ENCODE measurements at regions not wholly inside any gene's neighbourhood (a gene's known extent, or its start where the extent isn't known, plus 50 kb on each side); places are given as distances from the start of the nearest gene placed in this dataset.

DNA sequence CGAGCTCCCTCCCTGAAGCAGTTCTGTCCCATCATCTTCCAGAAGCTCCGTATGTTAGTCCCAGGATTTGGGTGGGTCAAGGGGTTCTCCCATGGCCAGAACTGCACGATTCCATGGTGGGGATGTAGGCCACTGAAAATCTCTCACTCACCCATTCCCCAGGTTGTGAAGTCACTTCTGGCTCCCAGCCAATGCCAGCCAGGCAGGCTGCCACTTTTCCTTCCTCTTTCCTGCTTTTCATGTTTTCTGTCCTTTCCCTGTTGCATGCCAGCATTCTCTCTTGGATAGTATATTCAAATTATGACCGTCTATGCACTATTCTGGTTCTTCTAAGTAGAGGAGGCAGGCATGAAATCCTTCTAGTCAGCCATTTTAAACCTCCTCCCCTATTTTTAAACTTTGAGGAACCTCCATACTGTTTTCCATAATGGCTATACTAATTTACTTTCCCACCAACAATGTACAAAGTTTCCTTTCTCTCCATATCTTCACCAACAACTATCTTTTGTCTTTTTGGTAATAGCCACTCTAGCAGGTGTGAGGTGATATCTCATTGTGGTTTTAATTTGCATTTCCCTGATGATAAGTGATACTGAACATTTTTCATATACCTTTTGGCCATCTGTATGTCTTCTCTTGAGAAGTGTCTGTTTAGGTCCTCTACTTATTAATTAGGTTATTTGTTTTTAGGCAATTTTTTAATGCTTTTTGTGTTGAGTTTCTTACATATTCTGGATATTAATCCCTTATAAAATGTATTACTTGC, 182.1 kb upstream of the TET2 start:
- no peak for DNase-seq (ENCODE audit: low spot score)

DNA sequence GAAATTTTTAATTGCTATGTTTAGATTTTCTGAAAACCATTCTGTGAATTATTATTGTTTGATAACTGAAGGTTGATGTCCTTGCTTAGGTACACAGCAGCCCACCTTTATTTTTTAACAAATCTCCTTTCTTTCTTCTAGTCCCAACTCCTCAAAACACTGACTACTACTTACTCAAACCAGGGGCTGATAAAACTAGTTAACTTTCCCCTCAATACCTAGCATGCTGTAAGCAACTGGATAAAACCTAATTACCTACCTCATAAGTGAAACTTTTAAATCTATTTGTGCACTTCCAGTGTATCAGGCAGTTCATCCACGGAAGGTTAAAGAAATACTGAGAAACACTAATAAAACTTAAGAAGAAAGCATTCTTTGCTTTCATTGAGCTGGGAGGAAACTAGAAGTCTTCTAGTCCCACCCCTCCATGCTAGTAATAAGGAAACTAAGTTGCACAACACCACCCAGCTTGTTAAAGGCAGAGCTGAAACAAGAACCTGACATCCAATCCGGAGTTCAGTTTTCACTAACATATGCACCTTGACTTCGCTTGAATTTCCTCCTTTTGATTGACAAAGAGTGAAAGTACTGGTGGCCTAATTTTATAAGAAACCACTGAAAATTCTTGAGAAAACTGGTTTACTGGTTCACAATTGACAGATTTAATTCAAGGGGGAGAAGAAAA, 180.2 kb upstream of the TET2 start:
- DNase-seq (ENCODE audit: low spot score), result peak; percentile 23

GRCh38 chr4:104967034-104967401, 179.7 kb upstream of the TET2 start:
- no peak for DNase-seq (ENCODE audit: low spot score)

DNA sequence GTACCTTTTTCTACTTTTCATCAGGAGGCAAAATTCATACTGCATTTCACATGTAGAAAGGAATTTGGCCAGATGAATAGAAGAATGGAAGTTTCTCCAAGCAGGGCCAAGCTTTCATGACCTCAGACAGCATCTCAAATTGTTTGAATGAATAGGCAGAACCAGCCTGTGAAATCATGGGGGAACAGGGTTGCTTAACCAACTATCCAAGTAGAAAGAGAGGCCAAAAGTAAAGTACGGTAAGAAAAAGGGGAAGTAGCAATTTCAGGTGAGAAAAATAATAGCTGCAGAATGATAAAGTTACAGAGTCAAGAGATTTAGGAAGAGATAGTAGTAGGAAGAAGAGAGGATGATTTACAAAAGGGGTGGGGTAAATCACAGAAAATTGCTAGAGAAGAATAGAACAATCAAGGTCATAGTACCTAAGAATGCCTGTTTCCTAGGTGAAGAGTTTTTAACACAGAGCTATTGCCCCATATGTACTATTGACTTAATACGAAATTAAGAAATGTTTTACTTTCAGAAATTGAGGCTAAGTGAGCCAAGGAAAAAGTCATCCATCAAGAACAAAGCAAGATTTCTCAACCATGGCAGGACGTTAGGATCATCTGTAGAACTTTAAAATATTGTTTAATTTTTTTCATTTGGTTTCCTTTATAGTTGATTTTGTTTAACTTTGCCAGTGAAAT, 177.1 kb upstream of the TET2 start:
- DNase-seq (ENCODE audit: low spot score), result no peak

GRCh38 chr4:104971462-104971861, 175.2 kb upstream of the TET2 start:
- DNase-seq (ENCODE audit: low spot score), result no peak

DNA sequence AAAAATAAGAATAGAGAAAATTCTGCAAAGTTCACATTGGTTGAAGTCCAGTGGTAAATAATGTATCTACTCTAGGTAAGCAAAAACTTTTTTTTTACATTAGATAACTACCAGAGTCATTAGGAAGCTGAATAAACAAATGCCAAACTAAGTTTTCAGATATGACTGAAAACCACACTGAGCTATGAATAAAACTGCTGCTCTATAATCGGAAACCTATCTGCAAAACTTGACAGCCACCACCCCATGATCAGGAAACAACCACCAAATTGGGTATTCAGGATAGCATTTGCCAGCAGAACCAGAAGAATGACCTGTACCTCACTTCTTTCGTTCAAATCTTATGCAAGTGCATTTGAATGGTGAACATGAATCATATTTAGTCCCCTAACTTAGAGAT, 173.0 kb upstream of the TET2 start:
- no peak for DNase-seq (ENCODE audit: low spot score)

- no peak for DNase-seq (ENCODE audit: low spot score)
These were observed 171.1 kb upstream of the TET2 start for GRCh38 chr4:104975617-104976016.

- DNase-seq (ENCODE audit: low spot score), result no peak
These were observed 170.4 kb upstream of the TET2 start for GRCh38 chr4:104976262-104976661.

DNA sequence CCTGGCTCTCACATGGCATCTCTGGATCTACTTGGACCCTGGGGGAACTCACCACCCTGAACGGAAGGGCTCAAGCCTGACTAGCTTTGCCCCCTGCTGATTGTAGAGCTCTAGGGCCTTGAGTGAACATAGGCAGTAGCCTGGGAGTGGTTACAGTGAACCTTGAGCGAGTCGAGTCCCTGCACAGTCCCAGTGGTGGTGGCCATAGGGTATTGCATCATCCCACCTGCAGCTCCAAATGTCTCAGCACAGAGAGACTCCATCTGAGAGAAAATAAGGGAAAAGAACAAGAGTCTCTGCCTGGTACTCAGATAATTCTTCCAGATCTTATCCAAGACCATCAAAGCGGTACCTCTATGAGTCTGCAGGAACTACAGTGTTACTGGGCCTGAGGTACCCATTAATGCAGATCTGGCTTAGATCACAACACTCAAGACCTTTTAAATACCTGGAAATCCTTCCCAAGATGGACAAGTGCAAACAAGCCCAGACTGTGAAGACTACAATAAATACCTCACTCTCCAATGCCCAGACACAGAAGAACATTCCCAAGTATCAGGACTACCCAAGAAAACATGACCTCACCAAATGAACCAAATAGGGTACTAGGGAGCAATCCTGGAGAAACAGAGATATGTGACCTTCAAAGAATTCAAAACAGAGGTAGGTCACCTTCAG, 167.5 kb upstream of the TET2 start:
- no peak for DNase-seq (ENCODE audit: low spot score)

GRCh38 chr4:104983615-104984179, 163.0 kb upstream of the TET2 start:
- DNase-seq (ENCODE audit: low spot score), result no peak

DNA sequence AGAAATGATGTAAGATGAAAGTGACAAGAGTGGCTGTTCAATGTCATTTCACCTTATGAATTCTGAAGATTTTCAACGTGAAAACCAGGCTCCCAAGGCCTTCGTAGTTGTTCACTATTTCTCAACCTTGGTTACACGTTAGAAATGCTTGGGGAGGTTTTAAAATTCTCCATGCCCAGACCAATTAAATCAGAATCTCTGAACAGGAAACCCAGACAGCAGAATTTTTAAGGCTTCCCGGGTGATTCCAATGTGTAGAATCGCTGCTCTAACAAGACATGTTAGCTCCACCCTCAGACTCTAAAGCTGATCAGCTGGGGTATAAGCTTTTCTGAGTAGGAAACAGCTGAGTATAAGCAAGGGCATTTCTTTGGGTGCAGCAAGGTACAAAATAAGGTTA, 160.4 kb upstream of the TET2 start:
- DNase-seq (ENCODE audit: low spot score), result no peak

GRCh38 chr4:104989371-104989770, 157.3 kb upstream of the TET2 start:
- peak; percentile 35 for DNase-seq (ENCODE audit: low spot score)

DNA sequence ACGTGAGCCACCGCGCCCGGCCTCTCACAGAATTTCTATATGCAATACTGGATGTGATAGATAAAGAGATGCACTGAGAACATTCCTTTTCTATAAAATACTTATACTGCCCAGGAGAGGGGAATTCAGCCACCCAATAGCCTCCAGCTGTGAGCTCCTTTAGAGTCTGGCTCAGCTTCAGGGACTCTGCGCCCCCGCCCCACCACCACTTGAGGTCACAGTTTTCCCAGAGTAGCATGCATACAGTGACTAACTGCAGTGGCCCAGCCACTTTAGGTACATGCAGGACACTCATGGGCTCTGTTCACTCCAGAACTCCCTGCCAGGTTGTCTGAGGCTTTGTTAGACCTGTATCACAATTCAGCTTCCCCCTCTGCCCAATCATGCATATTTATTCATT, 144.4 kb upstream of the TET2 start:
- no peak for DNase-seq (ENCODE audit: low spot score)

DNA sequence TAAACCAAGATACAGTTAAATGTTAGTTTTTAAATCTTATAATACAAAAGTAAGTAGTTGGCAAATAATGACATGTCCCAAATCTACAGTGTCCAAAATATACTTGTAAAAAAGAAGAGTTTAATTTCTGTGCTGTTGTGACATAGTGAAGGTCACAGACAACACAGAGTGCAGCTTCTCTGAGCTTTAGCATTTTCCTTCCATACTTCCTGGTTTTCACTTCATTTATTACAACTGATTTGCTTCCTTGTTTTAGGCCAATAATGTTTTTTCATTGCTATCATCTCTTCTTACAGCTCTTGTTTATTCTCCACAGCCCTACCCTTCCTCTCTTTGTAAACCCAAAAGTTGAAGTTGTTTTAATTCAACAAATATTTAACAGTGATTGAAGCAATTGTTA, 132.4 kb upstream of the TET2 start:
- no peak for DNase-seq (ENCODE audit: low spot score)

DNA sequence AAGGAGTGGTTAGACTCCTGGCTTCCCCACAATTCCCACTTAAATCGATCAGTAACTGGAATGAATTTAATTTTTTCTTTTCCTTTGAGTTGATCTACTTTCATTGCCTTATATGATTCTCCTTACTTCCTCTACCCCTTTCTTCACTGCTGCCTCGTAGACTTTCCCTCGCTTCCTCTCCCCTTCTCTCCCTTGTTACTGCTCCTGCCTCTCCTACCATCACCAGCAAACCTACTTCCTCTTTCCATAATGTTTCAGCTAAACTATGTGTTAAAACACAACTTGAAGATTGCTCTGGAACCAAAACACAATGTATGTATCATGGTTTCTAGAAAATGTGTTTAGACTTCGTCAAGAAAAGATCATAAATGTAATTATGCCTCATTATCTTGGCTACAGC, 132.0 kb upstream of the TET2 start:
- no peak for DNase-seq (ENCODE audit: low spot score)

DNA sequence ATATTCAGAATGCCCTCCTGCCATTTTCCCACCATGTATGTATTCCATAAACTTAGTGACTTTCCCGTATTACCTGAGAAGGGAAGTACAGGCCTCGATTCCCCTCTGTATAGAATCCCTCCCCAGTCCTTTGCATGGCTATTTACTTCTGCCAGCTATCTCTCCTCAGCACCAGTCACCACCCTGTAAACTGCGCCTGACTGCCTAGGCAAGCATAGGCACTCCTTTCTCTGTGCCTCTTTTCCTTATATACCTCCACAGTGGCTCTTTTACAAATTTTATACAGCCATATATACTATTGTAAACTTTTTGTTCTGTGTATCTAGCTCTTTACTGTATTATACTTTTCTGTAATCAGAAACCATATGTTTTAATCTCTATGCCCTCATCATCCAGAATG, 130.9 kb upstream of the TET2 start:
- DNase-seq (ENCODE audit: low spot score), result no peak

DNA sequence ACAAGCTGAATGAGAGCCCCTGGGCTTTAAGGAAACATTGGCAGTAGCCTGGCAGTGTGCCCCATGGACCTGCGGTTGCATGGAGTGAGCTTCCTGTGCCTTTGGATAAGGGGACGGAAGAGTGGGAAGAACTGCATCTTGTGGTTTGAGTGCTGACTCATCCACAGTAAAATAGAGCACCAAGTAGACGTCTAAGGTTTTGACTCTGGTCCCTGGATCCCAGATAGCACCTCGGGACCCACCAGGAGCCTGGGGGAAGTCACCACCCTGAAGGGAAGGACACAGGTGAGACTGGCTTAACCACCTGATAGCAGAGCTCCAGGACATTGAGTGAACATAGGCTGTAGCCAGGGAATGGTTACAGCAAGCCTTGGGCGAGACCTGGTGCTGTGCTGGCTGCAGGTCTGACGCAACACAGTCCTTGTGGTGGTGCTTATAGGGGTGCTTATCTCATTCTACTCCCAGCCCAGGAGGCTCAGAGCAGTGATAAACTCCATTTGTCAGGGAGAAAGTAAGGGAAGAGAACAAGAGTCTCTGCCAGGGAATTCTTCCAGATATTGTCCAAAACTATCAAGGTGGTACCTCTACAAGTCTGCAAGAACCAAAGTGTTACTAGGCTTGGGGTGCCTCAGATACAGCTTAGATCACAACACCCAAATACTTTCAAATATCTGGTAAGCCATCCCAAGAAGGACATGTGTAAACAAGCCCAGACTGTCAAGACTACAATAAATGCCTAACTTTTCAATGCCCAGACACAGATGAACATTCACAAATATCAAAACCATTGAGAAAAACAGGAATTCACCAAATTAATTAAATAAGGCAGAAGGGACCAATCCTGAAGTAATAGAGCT, 123.6 kb upstream of the TET2 start:
- DNase-seq (ENCODE audit: low spot score), result peak; percentile 96

DNA sequence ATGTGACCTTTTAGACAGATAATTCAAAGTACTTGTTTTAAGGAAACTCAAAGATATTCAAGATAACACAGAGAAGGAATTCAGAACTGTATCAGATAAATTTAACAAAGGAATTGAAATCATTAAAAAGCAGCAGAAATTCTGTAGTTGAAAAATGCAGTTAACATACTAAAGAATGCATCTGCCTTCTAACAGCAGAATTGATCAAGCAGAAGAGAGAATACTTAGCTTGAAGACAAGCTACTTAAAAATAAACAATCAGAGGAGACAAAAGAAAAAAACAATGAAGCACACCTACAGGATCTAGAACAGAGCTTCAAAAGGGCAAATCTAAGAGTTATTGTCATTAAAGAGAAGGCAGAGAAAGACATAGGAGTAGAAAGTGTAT, 123.0 kb upstream of the TET2 start:
- no peak for DNase-seq (ENCODE audit: low spot score)

DNA sequence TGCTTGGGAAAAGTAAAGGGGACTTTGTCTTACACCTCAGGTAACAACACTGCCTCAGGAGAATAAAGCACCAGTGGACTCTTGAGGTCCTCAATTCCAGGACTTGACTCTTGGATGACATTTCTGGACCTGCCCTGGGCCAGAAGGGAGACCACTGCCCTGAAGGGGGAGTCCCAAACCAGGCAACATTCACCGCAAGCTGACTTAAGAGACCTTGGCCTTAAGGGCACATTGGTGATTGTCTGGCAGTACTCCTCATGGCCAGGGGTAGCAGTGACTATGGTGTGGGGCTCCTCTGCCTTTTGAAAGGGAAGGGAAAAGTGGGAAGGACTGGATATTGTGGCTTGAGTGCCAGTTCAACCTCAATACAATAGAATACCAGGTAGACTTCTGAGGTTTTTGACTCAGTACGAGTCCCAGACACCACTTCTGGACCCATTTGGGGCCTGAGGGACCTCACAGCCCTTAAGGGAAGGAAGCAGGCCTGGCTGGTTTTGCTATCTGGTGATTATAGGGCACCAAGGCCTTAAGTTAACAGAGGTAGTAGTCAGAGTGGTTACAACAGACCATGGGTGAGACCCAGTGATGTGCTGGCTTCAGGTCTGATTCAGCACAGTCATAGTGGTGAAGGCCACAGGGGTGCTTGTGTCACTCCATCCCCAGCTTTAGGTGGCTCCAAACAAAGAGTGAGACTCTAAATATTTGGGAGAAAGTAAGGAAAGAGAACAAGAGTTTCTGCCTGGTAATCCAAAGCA, 121.2 kb upstream of the TET2 start:
- no peak for DNase-seq (ENCODE audit: low spot score)

- DNase-seq (ENCODE audit: low spot score), result no peak
These were observed 109.7 kb upstream of the TET2 start for GRCh38 chr4:105036991-105037390.

GRCh38 chr4:105042451-105042850, 104.2 kb upstream of the TET2 start:
- DNase-seq (ENCODE audit: low spot score), result no peak

All from H4 (cell line).